Activated T-cell treated with anti-CD3 and anti-CD28 coated beads, Interleukin-2, amount 50 U/mL, for 4 hours (primary cell): ENCODE measurements at regions not wholly inside any gene's neighbourhood (a gene's known extent, or its start where the extent isn't known, plus 50 kb on each side); places are given as distances from the start of the nearest gene placed in this dataset.
"Not testable (repeated sequence)": the region's sequence is repeated elsewhere in the genome, so short reads cannot be mapped to it uniquely, and the experiment has no call there.

Source experiments
- ATAC-seq, 2 donors: fragments of 200-7000 bp; cut with Tn5 transposase; one replicate each; pipeline ENCODE4 v1.10.0; 2021
- DNase-seq: peaks from one replicate; pipeline ENCODE4 v3.0.0-alpha.2; 2020
- H3K27me3 Mint-ChIP-seq: one replicate; pipeline ENCODE4 v1.8.0; 2021; ENCODE audit warnings: low read depth, mixed read lengths
- H3K36me3 Mint-ChIP-seq: one replicate; pipeline ENCODE4 v1.8.0; 2022; ENCODE audit warnings: mixed read lengths; ENCODE audit not compliant: insufficient read depth
- H3K4me1 Mint-ChIP-seq: one replicate; pipeline ENCODE4 v1.8.0; 2021; ENCODE audit warnings: low read depth, mixed read lengths
- H3K4me3 Mint-ChIP-seq: one replicate; pipeline ENCODE4 v1.8.0; 2021; ENCODE audit warnings: mild to moderate bottlenecking, moderate library complexity, mixed read lengths
- H3K9me3 Mint-ChIP-seq: one replicate; pipeline ENCODE4 v1.8.0; 2021; ENCODE audit warnings: mixed read lengths

- Mint-ChIP-seq H3K27me3 (peaks cover 3% of the 10 kb centered on the region), H3K9me3 (peaks cover 41% of the 10 kb centered on the region), H3K36me3 (peaks cover 5% of the 10 kb centered on the region), H3K4me1 (no peaks in the 10 kb centered on the region), H3K4me3 (no peak overlapping the region)
- DNase-seq (no peak), ATAC-seq (no peak)
Measured at GRCh38 chr5:152052470-152052869, 127.8 kb upstream of the GLRA1 start.

GRCh38 chr5:152051499-152052454 is 127.1 kb upstream of the GLRA1 start:
- DNase-seq (no peak), ATAC-seq (no peak)
- Mint-ChIP-seq H3K36me3 (peaks cover 5% of the 10 kb centered on the region), H3K4me1 (no peaks in the 10 kb centered on the region), H3K4me3 (no peak overlapping the region), H3K9me3 (peaks cover 41% of the 10 kb centered on the region), H3K27me3 (peaks cover 3% of the 10 kb centered on the region)

GRCh38 chr5:152046361-152046760 is 121.7 kb upstream of the GLRA1 start:
- H3K9me3 Mint-ChIP-seq, result peaks cover 33% of the 10 kb centered on the region
- peaks cover 3% of the 10 kb centered on the region for H3K27me3 Mint-ChIP-seq
- peaks cover 2% of the 10 kb centered on the region for H3K36me3 Mint-ChIP-seq
- no peak overlapping the region for H3K4me3 Mint-ChIP-seq
- no peaks in the 10 kb centered on the region for H3K4me1 Mint-ChIP-seq
- DNase-seq (no peak), ATAC-seq (no peak)

- H3K36me3 Mint-ChIP-seq, H3K4me3 Mint-ChIP-seq, H3K9me3 Mint-ChIP-seq, H3K27me3 Mint-ChIP-seq, H3K4me1 Mint-ChIP-seq, ATAC-seq, DNase-seq: not testable (repeated sequence)
Measured at GRCh38 chr5:152038856-152039255, 114.2 kb upstream of the GLRA1 start.

GRCh38 chr5:152026328-152027024 is 101.8 kb upstream of the GLRA1 start:
- peak; percentile 6 for DNase-seq
- Mint-ChIP-seq H3K36me3 (peaks cover 22% of the 10 kb centered on the region), H3K9me3 (peaks cover 67% of the 10 kb centered on the region), H3K4me1 (peaks cover 51% of the 10 kb centered on the region), H3K4me3 (peak overlapping the region; percentile 19)
- ATAC-seq, H3K27me3 Mint-ChIP-seq: not testable (repeated sequence)

- Mint-ChIP-seq H3K9me3 (peaks cover 9% of the 10 kb centered on the region), H3K27me3 (no peaks in the 10 kb centered on the region), H3K4me3 (no peak overlapping the region), H3K36me3 (no peaks in the 10 kb centered on the region), H3K4me1 (no peaks in the 10 kb centered on the region)
- DNase-seq, result no peak
- ATAC-seq, result no peak
Measured at GRCh38 chr5:152016421-152016820, 91.8 kb upstream of the GLRA1 start.

GRCh38 chr5:152007653-152008335 is 83.1 kb upstream of the GLRA1 start:
- H3K27me3 Mint-ChIP-seq, result no peaks in the 10 kb centered on the region
- ATAC-seq, result no peak
- no peaks in the 10 kb centered on the region for H3K36me3 Mint-ChIP-seq
- no peaks in the 10 kb centered on the region for H3K9me3 Mint-ChIP-seq
- no peaks in the 10 kb centered on the region for H3K4me1 Mint-ChIP-seq
- no peak overlapping the region for H3K4me3 Mint-ChIP-seq
- DNase-seq, result no peak

- Mint-ChIP-seq H3K4me1 (no peaks in the 10 kb centered on the region), H3K36me3 (no peaks in the 10 kb centered on the region), H3K4me3 (no peak overlapping the region), H3K27me3 (no peaks in the 10 kb centered on the region), H3K9me3 (peaks cover 13% of the 10 kb centered on the region)
- no peak for DNase-seq
- no peak for ATAC-seq
Measured at GRCh38 chr5:152004095-152004494, 79.4 kb upstream of the GLRA1 start.
